ENCODE measurements at regions not wholly inside any gene's neighbourhood (a gene's known extent, or its start where the extent isn't known, plus 50 kb on each side); places are given as distances from the start of the nearest gene placed in this dataset.

DNA sequence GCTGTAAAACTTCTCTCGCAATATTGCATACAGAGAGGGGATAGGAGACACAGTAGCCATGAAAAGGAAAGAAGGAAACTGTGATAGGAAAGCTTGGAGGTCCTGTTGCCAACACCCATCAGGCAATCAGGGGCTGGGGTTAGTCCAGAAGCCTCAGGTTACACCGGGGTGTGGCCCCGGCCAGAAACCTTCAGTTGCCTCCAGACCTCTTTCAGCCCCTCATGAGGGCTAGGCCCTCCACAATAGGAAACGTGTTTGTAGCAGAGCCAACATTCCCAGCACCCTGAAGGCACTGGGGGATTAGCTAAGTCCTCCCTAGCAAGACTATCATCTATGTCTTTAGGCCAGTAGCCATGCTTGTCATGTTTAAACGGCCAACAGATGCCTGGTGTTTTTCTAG, 1048.0 kb upstream of the CNTN5 start:
- TF ChIP-seq, protein P1, sequence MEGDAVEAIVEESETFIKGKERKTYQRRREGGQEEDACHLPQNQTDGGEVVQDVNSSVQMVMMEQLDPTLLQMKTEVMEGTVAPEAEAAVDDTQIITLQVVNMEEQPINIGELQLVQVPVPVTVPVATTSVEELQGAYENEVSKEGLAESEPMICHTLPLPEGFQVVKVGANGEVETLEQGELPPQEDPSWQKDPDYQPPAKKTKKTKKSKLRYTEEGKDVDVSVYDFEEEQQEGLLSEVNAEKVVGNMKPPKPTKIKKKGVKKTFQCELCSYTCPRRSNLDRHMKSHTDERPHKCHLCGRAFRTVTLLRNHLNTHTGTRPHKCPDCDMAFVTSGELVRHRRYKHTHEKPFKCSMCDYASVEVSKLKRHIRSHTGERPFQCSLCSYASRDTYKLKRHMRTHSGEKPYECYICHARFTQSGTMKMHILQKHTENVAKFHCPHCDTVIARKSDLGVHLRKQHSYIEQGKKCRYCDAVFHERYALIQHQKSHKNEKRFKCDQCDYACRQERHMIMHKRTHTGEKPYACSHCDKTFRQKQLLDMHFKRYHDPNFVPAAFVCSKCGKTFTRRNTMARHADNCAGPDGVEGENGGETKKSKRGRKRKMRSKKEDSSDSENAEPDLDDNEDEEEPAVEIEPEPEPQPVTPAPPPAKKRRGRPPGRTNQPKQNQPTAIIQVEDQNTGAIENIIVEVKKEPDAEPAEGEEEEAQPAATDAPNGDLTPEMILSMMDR (IDR thresholded peaks at IDR 0.05), result no peak
- TF ChIP-seq POLR2A (IDR thresholded peaks at IDR 0.05) (no peak), EP300 (IDR thresholded peaks at IDR 0.05) (no peak)
